HepG2 (cell line): ENCODE measurements at regions not wholly inside any gene's neighbourhood (a gene's known extent, or its start where the extent isn't known, plus 50 kb on each side); places are given as distances from the start of the nearest gene placed in this dataset.

Source experiments
- ATAC-seq: fragments of 200-7000 bp; cut with Tn5 transposase; 3 replicates; pipeline ENCODE4 v1.9.1; 2020; ENCODE audit warnings: mild to moderate bottlenecking, moderate library complexity
- BruUV-seq: library from RNA; stranded (reverse); fragments of 400-500 nt; replicated peaks from 2 replicates; lab custom pipeline; 2021; lab: Mats Ljungman, UMichigan
- CTCF ChIA-PET: fragments of 300-600 bp; formaldehyde crosslinking; extraction: SDS; loops from one replicate; lab custom pipeline; 2021; ENCODE audit warnings: low total read pairs, inconsistent platforms, low intra/inter-chr PET ratio; lab: Yijun Ruan, JAX
- POLR2A ChIA-PET: fragments of 350-600 bp; sonication (Branson Sonifier 250); formaldehyde crosslinking; loops from one replicate; lab custom pipeline; 2020; ENCODE audit warnings: antibody characterized with exemption, inconsistent platforms; lab: Yijun Ruan, JAX
- DNase-seq: peaks from one replicate; pipeline ENCODE4 v3.0.0-alpha.2; 2015; ENCODE audit warnings: low spot score
- FAIRE-seq: peaks from 3 replicates; lab custom pipeline; 2011; peaks lifted over from hg19 to GRCh38; lab: Jason Lieb, UNC
- H2AFZ ChIP-seq: one replicate; pipeline ENCODE4 v1.6.1; 2011; ENCODE audit warnings: low read length, inconsistent platforms
- H3K27ac ChIP-seq: fragments of 300-600 bp; 3 replicates; pipeline ENCODE4 v1.8.0; 2011; ENCODE audit warnings: mixed run types, mild to moderate bottlenecking, mixed read lengths, low read length, inconsistent platforms; ENCODE audit not compliant: insufficient read depth; ENCODE audit errors: extremely low read length
- H3K27me3 ChIP-seq, 2 experiments: fragments of 200-600 bp in 1 of 2; 2 replicates in 1 of 2; 3 replicates in 1 of 2; pipeline versions ENCODE4 v1.6.0 to v1.8.0; 2011; ENCODE audit warnings: low read length in 2 of 2, mild to moderate bottlenecking in 2 of 2, moderate library complexity in 2 of 2, inconsistent platforms in 1 of 2; ENCODE audit not compliant: insufficient read depth in 2 of 2, control insufficient read depth in 1 of 2
- H3K36me3 ChIP-seq, 2 experiments: fragments of 200-600 bp in 1 of 2; replicated peaks in 1 of 2; 2 replicates in 1 of 2; 3 replicates in 1 of 2; pipeline versions ENCODE4 v1.5.1 to v1.8.0; 2011; ENCODE audit warnings: low read length in 2 of 2, inconsistent platforms in 1 of 2; ENCODE audit not compliant: insufficient read depth in 2 of 2, control insufficient read depth in 1 of 2
- H3K4me1 ChIP-seq: 2 replicates; pipeline ENCODE4 v1.5.1; 2012; ENCODE audit warnings: low read length, inconsistent platforms; ENCODE audit not compliant: insufficient read depth
- H3K4me2 ChIP-seq: 2 replicates; pipeline ENCODE4 v1.6.0; 2011; ENCODE audit warnings: low read depth, low read length, inconsistent platforms
- H3K4me3 ChIP-seq, 3 experiments: fragments of 200-600 bp in 1 of 3; sonication (generic), shearing (Covaris generic) in 1 of 3; replicated peaks in 1 of 3; 2 replicates each; pipeline ENCODE4 v1.5.1; 2011 to 2016; ENCODE audit warnings: low read length in 3 of 3, inconsistent platforms in 2 of 3, low read depth in 2 of 3, mild to moderate bottlenecking in 2 of 3, control low read depth in 1 of 3, mixed read lengths in 1 of 3; ENCODE audit not compliant: insufficient read depth in 1 of 3
- H3K79me2 ChIP-seq: one replicate; pipeline ENCODE4 v1.6.1; 2011; ENCODE audit warnings: low read length, inconsistent platforms; ENCODE audit not compliant: insufficient read depth
- H3K9ac ChIP-seq: 2 replicates; pipeline ENCODE4 v1.6.0; 2011; ENCODE audit warnings: mild to moderate bottlenecking, low read depth, low read length, inconsistent platforms; ENCODE audit not compliant: insufficient read depth
- H3K9me3 ChIP-seq: 2 replicates; pipeline ENCODE4 v1.5.1; 2012; ENCODE audit warnings: mild to moderate bottlenecking, low read length
- H4K20me1 ChIP-seq: 2 replicates; pipeline ENCODE4 v1.6.0; 2011; ENCODE audit warnings: inconsistent platforms, mild to moderate bottlenecking, low read length, moderate library complexity; ENCODE audit not compliant: insufficient read depth
- BORCS8-MEF2B ChIP-seq: sonication (generic); formaldehyde crosslinking; IDR thresholded peaks from 2 replicates; pipeline ENCODE4 v1.8.0; 2022; ENCODE audit warnings: mild to moderate bottlenecking, missing genetic modification reagents
- E2F2 ChIP-seq: sonication (generic); formaldehyde crosslinking; IDR thresholded peaks from 2 replicates; pipeline ENCODE4 v1.4.0; 2020; ENCODE audit warnings: missing genetic modification reagents, borderline replicate concordance
- IRX3 ChIP-seq: sonication (generic); formaldehyde crosslinking; IDR thresholded peaks from 2 replicates; pipeline ENCODE4 v1.8.1; 2023; ENCODE audit warnings: mild to moderate bottlenecking, low read depth, missing genetic modification reagents, borderline replicate concordance
- NR2C2 ChIP-seq: sonication (generic); formaldehyde crosslinking; IDR thresholded peaks from 2 replicates; pipeline ENCODE4 v1.4.0; 2020; ENCODE audit warnings: missing genetic modification reagents, mild to moderate bottlenecking, moderate library complexity, borderline replicate concordance
- SALL1 ChIP-seq: sonication (generic); formaldehyde crosslinking; IDR thresholded peaks from 2 replicates; pipeline ENCODE4 v1.8.0; 2022; ENCODE audit warnings: mild to moderate bottlenecking, missing genetic modification reagents
- ZNF367 ChIP-seq: sonication (generic); formaldehyde crosslinking; IDR thresholded peaks from 2 replicates; pipeline ENCODE4 v1.4.0; 2020; ENCODE audit warnings: missing genetic modification reagents, borderline replicate concordance
- WGBS: methylation state at CpG from one replicate; pipeline ENCODE4 v1.1.6; 2017; ENCODE audit warnings: low lambda C conversion rate; 5-methylcytosine and 5-hydroxymethylcytosine counted together
- in situ Hi-C: cut with HindIII; loops from 2 replicates; pipeline ENCODE4 v1.10.0; 2017; ENCODE audit warnings: low pct_unique_long_range_greater_than_20kb; ENCODE audit not compliant: extremely low pct_ligation_motif_present
- intact Hi-C: fragments of 100-400 bp; cut with micrococcal nuclease; formaldehyde crosslinking; loops from one replicate; pipeline ENCODE4 v1.10.0; 2022; ENCODE audit not compliant: unreplicated experiment
- TF ChIP-seq, protein P1 (sequence below): sonication (generic); formaldehyde crosslinking; IDR thresholded peaks from 2 replicates; pipeline ENCODE4 v1.8.1; 2022; ENCODE audit warnings: low read depth, mild to moderate bottlenecking, missing genetic modification reagents

DNA sequence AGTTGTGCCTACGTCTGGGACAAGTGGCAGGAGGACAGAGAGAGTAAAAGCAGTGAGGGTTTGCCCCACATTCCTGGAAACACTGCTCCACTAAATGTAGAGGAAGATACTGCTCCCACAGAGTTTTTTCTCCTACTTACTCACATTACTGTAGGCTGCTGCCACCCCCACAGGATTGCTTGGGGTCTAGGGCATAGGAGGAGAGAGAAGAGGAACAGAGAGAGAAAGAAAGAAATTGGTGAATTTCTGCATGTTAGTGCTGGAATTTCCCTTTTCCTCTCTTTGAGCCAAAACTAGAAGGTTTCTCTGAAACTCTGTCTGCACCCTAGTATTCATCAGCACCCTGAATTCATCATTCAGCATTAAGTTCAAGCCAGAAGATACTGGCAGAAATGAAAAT lies 397.9 kb downstream of the INHBA start:
- Histone ChIP-seq H3K9ac (no peak overlapping the region), H2AFZ (no peak overlapping the region), H3K4me2 (no peak overlapping the region), H3K27ac (no peak overlapping the region), H3K4me1 (no peaks in the 10 kb centered on the region), H3K27me3 (no peaks in the 10 kb centered on the region), H3K4me3 (no peak overlapping the region), H3K36me3 (no peaks in the 10 kb centered on the region), H4K20me1 (no peaks in the 10 kb centered on the region), H3K79me2 (no peaks in the 10 kb centered on the region), H3K9me3 (no peaks in the 10 kb centered on the region)
- intact Hi-C loops, result no loop called here
- in situ Hi-C loops, result no loop called here
- no TSS peak for BruUV-seq
- 23% methylated on average over 1 of the region's 1 CpG for WGBS
- FAIRE-seq, result no peak
- no peak for DNase-seq
- no peak for ATAC-seq
- ChIA-PET CTCF (no interaction called here), POLR2A (no interaction called here)
- TF ChIP-seq IRX3 (CRISPR knock-in tag) (no peak), NR2C2 (CRISPR knock-in tag) (no peak), BORCS8-MEF2B (no peak), SALL1 (no peak), ZNF367 (no peak), E2F2 (CRISPR knock-in tag) (no peak)
- TF ChIP-seq, protein P1, sequence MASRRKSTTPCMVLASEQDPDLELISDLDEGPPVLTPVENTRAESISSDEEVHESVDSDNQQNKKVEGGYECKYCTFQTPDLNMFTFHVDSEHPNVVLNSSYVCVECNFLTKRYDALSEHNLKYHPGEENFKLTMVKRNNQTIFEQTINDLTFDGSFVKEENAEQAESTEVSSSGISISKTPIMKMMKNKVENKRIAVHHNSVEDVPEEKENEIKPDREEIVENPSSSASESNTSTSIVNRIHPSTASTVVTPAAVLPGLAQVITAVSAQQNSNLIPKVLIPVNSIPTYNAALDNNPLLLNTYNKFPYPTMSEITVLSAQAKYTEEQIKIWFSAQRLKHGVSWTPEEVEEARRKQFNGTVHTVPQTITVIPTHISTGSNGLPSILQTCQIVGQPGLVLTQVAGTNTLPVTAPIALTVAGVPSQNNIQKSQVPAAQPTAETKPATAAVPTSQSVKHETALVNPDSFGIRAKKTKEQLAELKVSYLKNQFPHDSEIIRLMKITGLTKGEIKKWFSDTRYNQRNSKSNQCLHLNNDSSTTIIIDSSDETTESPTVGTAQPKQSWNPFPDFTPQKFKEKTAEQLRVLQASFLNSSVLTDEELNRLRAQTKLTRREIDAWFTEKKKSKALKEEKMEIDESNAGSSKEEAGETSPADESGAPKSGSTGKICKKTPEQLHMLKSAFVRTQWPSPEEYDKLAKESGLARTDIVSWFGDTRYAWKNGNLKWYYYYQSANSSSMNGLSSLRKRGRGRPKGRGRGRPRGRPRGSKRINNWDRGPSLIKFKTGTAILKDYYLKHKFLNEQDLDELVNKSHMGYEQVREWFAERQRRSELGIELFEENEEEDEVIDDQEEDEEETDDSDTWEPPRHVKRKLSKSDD, result no peak
